Globus pallidus (tissue), 1 donor: ENCODE measurements at regions not wholly inside any gene's neighbourhood (a gene's known extent, or its start where the extent isn't known, plus 50 kb on each side); places are given as distances from the start of the nearest gene placed in this dataset.

Experiments
- DNase-seq: peaks from one replicate; pipeline ENCODE4 v3.0.0-alpha.2; 2015; ENCODE audit warnings: low spot score

- DNase-seq, result no peak
These were observed 455.3 kb downstream of the BCL11B start for GRCh38 chr14:98816720-98817119.

GRCh38 chr14:98819132-98819866 is 452.7 kb downstream of the BCL11B start:
- DNase-seq, result no peak

- no peak for DNase-seq
These were observed 452.2 kb downstream of the BCL11B start for GRCh38 chr14:98819867-98820206.

- DNase-seq, result no peak
These were observed 449.1 kb downstream of the BCL11B start for GRCh38 chr14:98822917-98823316.

GRCh38 chr14:98826618-98827017 is 445.4 kb downstream of the BCL11B start:
- no peak for DNase-seq

- no peak for DNase-seq
These were observed 437.9 kb downstream of the BCL11B start for GRCh38 chr14:98834119-98834518.

- DNase-seq, result no peak
These were observed 436.8 kb downstream of the BCL11B start for GRCh38 chr14:98835051-98835824.

- DNase-seq, result no peak
These were observed 436.2 kb downstream of the BCL11B start for GRCh38 chr14:98835825-98836100.

- no peak for DNase-seq
These were observed 431.9 kb downstream of the BCL11B start for GRCh38 chr14:98840091-98840490.

GRCh38 chr14:98840511-98840910 is 431.5 kb downstream of the BCL11B start:
- DNase-seq, result no peak

GRCh38 chr14:98844456-98844855 is 427.5 kb downstream of the BCL11B start:
- no peak for DNase-seq

- DNase-seq, result no peak
These were observed 424.2 kb downstream of the BCL11B start for GRCh38 chr14:98847521-98848468.

GRCh38 chr14:98853063-98853729 is 418.8 kb downstream of the BCL11B start:
- DNase-seq, result no peak

GRCh38 chr14:98855926-98856715 is 415.9 kb downstream of the BCL11B start:
- no peak for DNase-seq

GRCh38 chr14:98858158-98858557 is 413.8 kb downstream of the BCL11B start:
- no peak for DNase-seq

GRCh38 chr14:98858561-98858960 is 413.4 kb downstream of the BCL11B start:
- DNase-seq, result no peak

- DNase-seq, result no peak
These were observed 412.7 kb downstream of the BCL11B start for GRCh38 chr14:98859301-98859700.

- no peak for DNase-seq
These were observed 407.8 kb downstream of the BCL11B start for GRCh38 chr14:98864211-98864610.

GRCh38 chr14:98867146-98867545 is 404.9 kb downstream of the BCL11B start:
- no peak for DNase-seq

- DNase-seq, result no peak
These were observed 404.3 kb downstream of the BCL11B start for GRCh38 chr14:98867726-98868125.

GRCh38 chr14:98868866-98869265 is 403.1 kb downstream of the BCL11B start:
- DNase-seq, result no peak
